22Rv1 (cell line): ENCODE measurements at regions not wholly inside any gene's neighbourhood (a gene's known extent, or its start where the extent isn't known, plus 50 kb on each side); places are given as distances from the start of the nearest gene placed in this dataset.

ENCODE experiments used
- ZFX ChIP-seq: fragments of 450-650 bp; IDR thresholded peaks from 2 replicates; pipeline ENCODE4 v1.6.1; 2017; ENCODE audit warnings: antibody characterized with exemption, borderline replicate concordance
- TF ChIP-seq, protein P1 (sequence below): fragments of 450-650 bp; IDR thresholded peaks from 2 replicates; pipeline ENCODE4 v1.5.1; 2017; ENCODE audit warnings: mild to moderate bottlenecking

DNA sequence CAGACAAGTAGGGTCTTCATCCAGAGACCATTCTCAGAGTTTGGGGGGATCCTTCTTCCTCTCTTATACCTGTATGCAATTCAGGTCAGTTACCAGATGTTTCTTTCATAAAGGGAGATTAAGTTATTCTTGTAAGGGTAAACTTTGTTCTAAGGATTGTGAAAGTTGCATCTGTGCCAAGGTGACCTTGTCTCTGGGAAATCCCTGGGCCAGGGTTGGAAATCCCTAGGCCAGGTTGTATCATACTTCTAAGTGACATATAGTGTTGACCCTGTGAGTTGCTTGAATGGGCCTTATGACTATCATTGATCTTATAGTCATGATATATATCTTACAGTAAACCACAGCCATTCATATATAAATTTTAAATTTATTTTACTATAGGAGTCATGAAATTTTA, 436.9 kb downstream of the RMST start:
- TF ChIP-seq, protein P1, sequence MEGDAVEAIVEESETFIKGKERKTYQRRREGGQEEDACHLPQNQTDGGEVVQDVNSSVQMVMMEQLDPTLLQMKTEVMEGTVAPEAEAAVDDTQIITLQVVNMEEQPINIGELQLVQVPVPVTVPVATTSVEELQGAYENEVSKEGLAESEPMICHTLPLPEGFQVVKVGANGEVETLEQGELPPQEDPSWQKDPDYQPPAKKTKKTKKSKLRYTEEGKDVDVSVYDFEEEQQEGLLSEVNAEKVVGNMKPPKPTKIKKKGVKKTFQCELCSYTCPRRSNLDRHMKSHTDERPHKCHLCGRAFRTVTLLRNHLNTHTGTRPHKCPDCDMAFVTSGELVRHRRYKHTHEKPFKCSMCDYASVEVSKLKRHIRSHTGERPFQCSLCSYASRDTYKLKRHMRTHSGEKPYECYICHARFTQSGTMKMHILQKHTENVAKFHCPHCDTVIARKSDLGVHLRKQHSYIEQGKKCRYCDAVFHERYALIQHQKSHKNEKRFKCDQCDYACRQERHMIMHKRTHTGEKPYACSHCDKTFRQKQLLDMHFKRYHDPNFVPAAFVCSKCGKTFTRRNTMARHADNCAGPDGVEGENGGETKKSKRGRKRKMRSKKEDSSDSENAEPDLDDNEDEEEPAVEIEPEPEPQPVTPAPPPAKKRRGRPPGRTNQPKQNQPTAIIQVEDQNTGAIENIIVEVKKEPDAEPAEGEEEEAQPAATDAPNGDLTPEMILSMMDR: no peak
- TF ChIP-seq ZFX: no peak
